ENCODE measurements at regions not wholly inside any gene's neighbourhood (a gene's known extent, or its start where the extent isn't known, plus 50 kb on each side); places are given as distances from the start of the nearest gene placed in this dataset.

GRCh38 chr2:13057671-13058070 is 340.9 kb downstream of the TRIB2 start (continued):
- TF ChIP-seq, protein P1, sequence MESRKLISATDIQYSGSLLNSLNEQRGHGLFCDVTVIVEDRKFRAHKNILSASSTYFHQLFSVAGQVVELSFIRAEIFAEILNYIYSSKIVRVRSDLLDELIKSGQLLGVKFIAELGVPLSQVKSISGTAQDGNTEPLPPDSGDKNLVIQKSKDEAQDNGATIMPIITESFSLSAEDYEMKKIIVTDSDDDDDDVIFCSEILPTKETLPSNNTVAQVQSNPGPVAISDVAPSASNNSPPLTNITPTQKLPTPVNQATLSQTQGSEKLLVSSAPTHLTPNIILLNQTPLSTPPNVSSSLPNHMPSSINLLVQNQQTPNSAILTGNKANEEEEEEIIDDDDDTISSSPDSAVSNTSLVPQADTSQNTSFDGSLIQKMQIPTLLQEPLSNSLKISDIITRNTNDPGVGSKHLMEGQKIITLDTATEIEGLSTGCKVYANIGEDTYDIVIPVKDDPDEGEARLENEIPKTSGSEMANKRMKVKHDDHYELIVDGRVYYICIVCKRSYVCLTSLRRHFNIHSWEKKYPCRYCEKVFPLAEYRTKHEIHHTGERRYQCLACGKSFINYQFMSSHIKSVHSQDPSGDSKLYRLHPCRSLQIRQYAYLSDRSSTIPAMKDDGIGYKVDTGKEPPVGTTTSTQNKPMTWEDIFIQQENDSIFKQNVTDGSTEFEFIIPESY (IDR thresholded peaks at IDR 0.05), result no peak
- TF ChIP-seq ZNF592 (IDR thresholded peaks at IDR 0.05), result no peak
- no peak for TF ChIP-seq JUND (IDR thresholded peaks at IDR 0.05; ENCODE audit: low read depth, low read length)
- no peak for TF ChIP-seq SREBF2 (IDR thresholded peaks at IDR 0.05; ENCODE audit: low read length)
- no peak for TF ChIP-seq USF2 (IDR thresholded peaks at IDR 0.05; ENCODE audit: borderline replicate concordance, low read depth, low read length)

DNA sequence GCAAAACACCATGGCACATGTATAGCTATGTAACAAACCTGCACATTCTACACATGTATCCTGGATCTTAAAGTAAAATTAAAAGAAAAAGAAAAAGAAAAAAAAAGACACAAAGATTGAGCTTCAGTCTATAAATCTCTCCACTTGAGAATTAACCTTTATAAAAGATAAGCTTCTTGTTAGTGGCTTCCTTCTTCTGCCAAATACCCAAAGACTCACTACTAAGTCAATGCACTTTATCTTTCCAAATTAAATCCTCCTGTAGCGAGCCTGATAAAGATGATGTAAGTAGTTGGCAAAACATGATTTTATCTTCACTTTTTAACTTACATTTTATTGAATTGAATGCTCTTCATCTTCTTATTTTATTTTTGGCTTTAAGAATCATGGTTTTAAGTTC is 349.9 kb downstream of the TRIB2 start:
- intact Hi-C loops (cut with micrococcal nuclease; ENCODE audit: unreplicated experiment), result no loop called here
- TF ChIP-seq CHD4 (IDR thresholded peaks at IDR 0.05) (no peak), BACH1 (IDR thresholded peaks at IDR 0.05; ENCODE audit: borderline replicate concordance) (no peak), EGR1 (IDR thresholded peaks at IDR 0.05; ENCODE audit: borderline replicate concordance in 1 of 2, low read depth in 2 of 2, low read length in 2 of 2) (no peak), HDAC2 (IDR thresholded peaks at IDR 0.05) (no peak), TAF1 (IDR thresholded peaks at IDR 0.05; ENCODE audit: borderline replicate concordance, low read depth, low read length) (no peak), CEBPB (IDR thresholded peaks at IDR 0.05; ENCODE audit: borderline replicate concordance in 1 of 2, low read depth in 2 of 2, low read length in 2 of 2) (no peak), CTCF (IDR thresholded peaks at IDR 0.05 in 2 of 3, conservative IDR thresholded peaks at IDR 0.05 in 1 of 3; ENCODE audit: control insufficient read depth in 2 of 3, extremely low read depth in 1 of 3, insufficient read depth in 1 of 3, low read depth in 3 of 3, low read length in 3 of 3) (no peak), LARP7 (IDR thresholded peaks at IDR 0.05) (no peak), RAD51 (IDR thresholded peaks at IDR 0.05) (no peak), CBX5 (IDR thresholded peaks at IDR 0.05; ENCODE audit: low read depth) (no peak), PAX8 (IDR thresholded peaks at IDR 0.05) (no peak)

More for the DNA sequence above, 349.9 kb downstream of the TRIB2 start:
- Histone ChIP-seq H4K20me1 (ENCODE audit: control insufficient read depth, insufficient read depth) (no peaks in the 10 kb centered on the region), H3K9ac (ENCODE audit: control insufficient read depth, insufficient read depth, low read length) (no peak overlapping the region), H3K9me3 (replicated peaks; ENCODE audit: control insufficient read depth, insufficient read depth, low read length) (no peaks in the 10 kb centered on the region), H3K27ac (ENCODE audit: control insufficient read depth, insufficient read depth) (no peak overlapping the region), H3K4me1 (ENCODE audit: control insufficient read depth, insufficient read depth, low read length) (no peaks in the 10 kb centered on the region), H3K4me2 (ENCODE audit: control insufficient read depth, insufficient read depth) (no peak overlapping the region), H3K36me3 (ENCODE audit: control insufficient read depth in 2 of 2, insufficient read depth in 2 of 2, low read length in 1 of 2) (no peaks in the 10 kb centered on the region), H3K27me3 (replicated peaks in 1 of 2; ENCODE audit: control insufficient read depth in 2 of 2, insufficient read depth in 2 of 2, low read length in 1 of 2) (no peaks in the 10 kb centered on the region), H2AFZ (ENCODE audit: control insufficient read depth, low read depth, low read length) (no peak overlapping the region), H3K4me3 (no peak overlapping the region), H3K79me2 (ENCODE audit: control insufficient read depth, insufficient read depth, low read length) (no peaks in the 10 kb centered on the region)
- ChIA-PET POLR2A (no interaction called here), CTCF (no interaction called here), SMC1A (ENCODE audit: uncharacterized antibody, unreplicated experiment) (interaction anchor here (0.6 kb wide), 1 partner anchor 37 kb away, joined by 3 read pairs; no protein-coding TSS in a partner anchor), RAD21 (ENCODE audit: unreplicated experiment) (no interaction called here)
- no TSS peak for BruUV-seq (replicated peaks)
- DNase-seq (ENCODE audit: low read depth, low spot score) (no peak), ATAC-seq (no peak), FAIRE-seq (no peak)
- WGBS (ENCODE audit: insufficient coverage, insufficient replicate concordance, low lambda C conversion rate, missing lambda C conversion rate), result 18% methylated on average over 1 of the region's 1 CpG
- in situ Hi-C loops (cut with MboI), result no loop called here
